ENCODE measurements at regions not wholly inside any gene's neighbourhood (a gene's known extent, or its start where the extent isn't known, plus 50 kb on each side); places are given as distances from the start of the nearest gene placed in this dataset.

- H2AFZ ChIP-seq (ENCODE audit: insufficient read depth, low read depth, low read length, poor library complexity, severe bottlenecking) = no peak overlapping the region
- no peaks in the 10 kb centered on the region for H3K4me1 ChIP-seq (ENCODE audit: control insufficient read depth in 2 of 2, insufficient read depth in 2 of 2, low read length in 2 of 2)
- DNase-seq (no peak), ATAC-seq (ENCODE audit: low read depth) (no peak)
- H3K4me2 ChIP-seq (replicated peaks; ENCODE audit: low read depth, low read length, poor library complexity, severe bottlenecking) = no peak overlapping the region
- H3K4me1 Mint-ChIP-seq = no peaks in the 10 kb centered on the region
- H3K27me3 ChIP-seq (replicated peaks in 1 of 4; ENCODE audit: control extremely low read depth in 1 of 4, control insufficient read depth in 3 of 4, insufficient read depth in 4 of 4, low read length in 3 of 4) = no peaks in the 10 kb centered on the region
- peaks cover 23% of the 10 kb centered on the region for H3K27me3 Mint-ChIP-seq
- no peaks in the 10 kb centered on the region for H3K36me3 ChIP-seq (replicated peaks in 1 of 2; ENCODE audit: control extremely low read depth in 1 of 2, control insufficient read depth in 1 of 2, extremely low read depth in 1 of 2, insufficient read depth in 2 of 2, low read length in 1 of 2)
- H4K20me1 ChIP-seq (ENCODE audit: control insufficient read depth, insufficient read depth, low read length, poor library complexity, severe bottlenecking) = no peaks in the 10 kb centered on the region
- no peak overlapping the region for H3K27ac Mint-ChIP-seq
- TF ChIP-seq EZH2 (IDR thresholded peaks at IDR 0.05; ENCODE audit: borderline replicate concordance, insufficient read depth, low read depth, low read length, poor library complexity, severe bottlenecking) (no peak), CTCF (IDR thresholded peaks at IDR 0.05) (no peak)
- H3K79me2 ChIP-seq (ENCODE audit: control insufficient read depth, insufficient read depth, low read length) = no peaks in the 10 kb centered on the region
- H3K9ac ChIP-seq (ENCODE audit: low read length) = no peak overlapping the region
- H3K9me3 Mint-ChIP-seq (ENCODE audit: insufficient read depth) = no peaks in the 10 kb centered on the region
- POLR2A ChIA-PET = no interaction called here
- no peaks in the 10 kb centered on the region for H3K9me3 ChIP-seq (ENCODE audit: control extremely low read depth in 1 of 3, control insufficient read depth in 2 of 3, insufficient read depth in 1 of 3, low read length in 2 of 3)
- H3K27ac ChIP-seq (ENCODE audit: low read length in 2 of 2) = no peak overlapping the region
- H3K4me3 Mint-ChIP-seq = no peak overlapping the region
- CTCF ChIA-PET = interaction anchor here (10.1 kb wide), 1 partner anchor 205 kb away, joined by 170 read pairs; no protein-coding TSS in a partner anchor
- no peak overlapping the region for H3K4me3 ChIP-seq (ENCODE audit: control extremely low read depth in 1 of 5, extremely low read depth in 1 of 5, insufficient read depth in 1 of 5, low read depth in 2 of 5, low read length in 4 of 5)
- intact Hi-C loops (cut with micrococcal nuclease) = no loop called here
Measured at GRCh38 chr3:150291515-150291914, 116.6 kb upstream of the TSC22D2 start.

GRCh38 chr3:150286390-150287147 lies 121.5 kb upstream of the TSC22D2 start:
- H3K9me3 Mint-ChIP-seq (ENCODE audit: insufficient read depth) = no peaks in the 10 kb centered on the region
- Histone ChIP-seq H4K20me1 (ENCODE audit: control insufficient read depth, insufficient read depth, low read length, poor library complexity, severe bottlenecking) (no peaks in the 10 kb centered on the region), H3K79me2 (ENCODE audit: control insufficient read depth, insufficient read depth, low read length) (no peaks in the 10 kb centered on the region), H3K9ac (ENCODE audit: low read length) (no peak overlapping the region), H3K9me3 (ENCODE audit: control extremely low read depth in 1 of 3, control insufficient read depth in 2 of 3, insufficient read depth in 1 of 3, low read length in 2 of 3) (no peaks in the 10 kb centered on the region), H3K4me1 (ENCODE audit: control insufficient read depth in 2 of 2, insufficient read depth in 2 of 2, low read length in 2 of 2) (no peaks in the 10 kb centered on the region), H2AFZ (ENCODE audit: insufficient read depth, low read depth, low read length, poor library complexity, severe bottlenecking) (peak overlapping the region; percentile 50), H3K27me3 (replicated peaks in 1 of 4; ENCODE audit: control extremely low read depth in 1 of 4, control insufficient read depth in 3 of 4, insufficient read depth in 4 of 4, low read length in 3 of 4) (no peaks in the 10 kb centered on the region), H3K4me2 (replicated peaks; ENCODE audit: low read depth, low read length, poor library complexity, severe bottlenecking) (no peak overlapping the region), H3K27ac (ENCODE audit: low read length in 2 of 2) (no peak overlapping the region), H3K4me3 (ENCODE audit: control extremely low read depth in 1 of 5, extremely low read depth in 1 of 5, insufficient read depth in 1 of 5, low read depth in 2 of 5, low read length in 4 of 5) (no peak overlapping the region), H3K36me3 (replicated peaks in 1 of 2; ENCODE audit: control extremely low read depth in 1 of 2, control insufficient read depth in 1 of 2, extremely low read depth in 1 of 2, insufficient read depth in 2 of 2, low read length in 1 of 2) (no peaks in the 10 kb centered on the region)
- DNase-seq = peak; percentile 68
- ChIA-PET POLR2A (no interaction called here), CTCF (interaction anchor here (1.0 to 10.1 kb wide), 13 partner anchors 9 to 253 kb away, joined by 3 to 170 read pairs (median 6); no protein-coding TSS in a partner anchor)
- peaks cover 27% of the 10 kb centered on the region for H3K27me3 Mint-ChIP-seq
- TF ChIP-seq CTCF (IDR thresholded peaks at IDR 0.05) (peak; percentile 73), EZH2 (IDR thresholded peaks at IDR 0.05; ENCODE audit: borderline replicate concordance, insufficient read depth, low read depth, low read length, poor library complexity, severe bottlenecking) (no peak)
- no peak overlapping the region for H3K4me3 Mint-ChIP-seq
- ATAC-seq (ENCODE audit: low read depth) = peak; percentile 79
- no peaks in the 10 kb centered on the region for H3K4me1 Mint-ChIP-seq
- WGBS (ENCODE audit: insufficient coverage) = no CpG with 5 or more reads among the region's 6 CpGs
- H3K27ac Mint-ChIP-seq = no peak overlapping the region
- intact Hi-C loops (cut with micrococcal nuclease) = loop anchor here (1.0 to 5.0 kb wide), 3 partner anchors 123 to 319 kb away; no protein-coding TSS in a partner anchor
